ENCODE measurements at regions not wholly inside any gene's neighbourhood (a gene's known extent, or its start where the extent isn't known, plus 50 kb on each side); places are given as distances from the start of the nearest gene placed in this dataset.

- peak overlapping the region; percentile 72 for H3K4me3 Mint-ChIP-seq
- H3K27me3 Mint-ChIP-seq (ENCODE audit: low read depth in 2 of 2) = peaks cover 10 to 38% of the 10 kb centered on the region in 2 donors
- no peaks in the 10 kb centered on the region for H3K9me3 ChIP-seq (ENCODE audit: control insufficient read depth, insufficient read depth, low read length)
- H3K9me3 Mint-ChIP-seq = no peaks in the 10 kb centered on the region
- H3K27ac Mint-ChIP-seq = peak overlapping the region; percentile 83 to 88
- peaks cover 24% of the 10 kb centered on the region for H3K4me1 ChIP-seq (ENCODE audit: control insufficient read depth, insufficient read depth, low read length)
- H3K4me1 Mint-ChIP-seq = peaks cover 61 to 67% of the 10 kb centered on the region in 2 donors
- H3K4me3 ChIP-seq (ENCODE audit: low read length) = no peak overlapping the region
- peaks cover 22% of the 10 kb centered on the region for H3K27me3 ChIP-seq (ENCODE audit: control insufficient read depth, insufficient read depth, low read length)
- no peaks in the 10 kb centered on the region for H3K36me3 ChIP-seq (ENCODE audit: control insufficient read depth, insufficient read depth, low read length)
- TF ChIP-seq CTCF (IDR thresholded peaks at IDR 0.05) = no peak
- DNase-seq (peak in 1 of 2 donors; percentile 53), ATAC-seq (peak; percentile 72 to 85 (median 77))
- intact Hi-C loops (cut with micrococcal nuclease) = no loop called here
- no peaks in the 10 kb centered on the region for H3K36me3 Mint-ChIP-seq
- WGBS (ENCODE audit: insufficient coverage) = 26% methylated on average over 3 of the region's 3 CpGs
- H3K27ac ChIP-seq (ENCODE audit: low read length) = no peak overlapping the region
Observed at GRCh38 chr9:87276851-87277261, 220.8 kb upstream of the DAPK1 start.

GRCh38 chr9:87277346-87277745 lies 220.3 kb upstream of the DAPK1 start:
- Histone ChIP-seq H3K27ac (ENCODE audit: low read length) (no peak overlapping the region), H3K4me1 (ENCODE audit: control insufficient read depth, insufficient read depth, low read length) (peaks cover 24% of the 10 kb centered on the region), H3K36me3 (ENCODE audit: control insufficient read depth, insufficient read depth, low read length) (no peaks in the 10 kb centered on the region), H3K9me3 (ENCODE audit: control insufficient read depth, insufficient read depth, low read length) (no peaks in the 10 kb centered on the region), H3K4me3 (ENCODE audit: low read length) (no peak overlapping the region), H3K27me3 (ENCODE audit: control insufficient read depth, insufficient read depth, low read length) (peaks cover 22% of the 10 kb centered on the region)
- H3K36me3 Mint-ChIP-seq = no peaks in the 10 kb centered on the region
- H3K27me3 Mint-ChIP-seq (ENCODE audit: low read depth in 2 of 2) = peaks cover 8 to 34% of the 10 kb centered on the region in 2 donors
- no peak for DNase-seq
- 92% methylated on average over 1 of the region's 3 CpGs for WGBS (ENCODE audit: insufficient coverage)
- H3K9me3 Mint-ChIP-seq = no peaks in the 10 kb centered on the region
- H3K27ac Mint-ChIP-seq = peak overlapping the region; percentile 83 to 88
- peak in 1 of 3 donors; percentile 8 for ATAC-seq
- H3K4me1 Mint-ChIP-seq = peaks cover 56 to 62% of the 10 kb centered on the region in 2 donors
- no peak for TF ChIP-seq CTCF (IDR thresholded peaks at IDR 0.05)
- H3K4me3 Mint-ChIP-seq = peak overlapping the region; percentile 72
- intact Hi-C loops (cut with micrococcal nuclease) = no loop called here

GRCh38 chr9:87278971-87279733 lies 218.5 kb upstream of the DAPK1 start:
- H3K4me1 ChIP-seq (ENCODE audit: control insufficient read depth, insufficient read depth, low read length) = peaks cover 21% of the 10 kb centered on the region
- WGBS (ENCODE audit: insufficient coverage) = 85% methylated on average over 3 of the region's 3 CpGs
- no peaks in the 10 kb centered on the region for H3K36me3 ChIP-seq (ENCODE audit: control insufficient read depth, insufficient read depth, low read length)
- no peak overlapping the region for H3K27ac ChIP-seq (ENCODE audit: low read length)
- Mint-ChIP-seq H3K36me3 (no peaks in the 10 kb centered on the region), H3K4me1 (peaks cover 52 to 53% of the 10 kb centered on the region in 2 donors), H3K4me3 (peak overlapping the region; percentile 72), H3K27me3 (ENCODE audit: low read depth in 2 of 2) (peaks cover 14 to 40% of the 10 kb centered on the region in 2 donors), H3K9me3 (no peaks in the 10 kb centered on the region), H3K27ac (peak overlapping the region; percentile 41 to 43)
- no peak overlapping the region for H3K4me3 ChIP-seq (ENCODE audit: low read length)
- DNase-seq = no peak
- ATAC-seq = no peak
- intact Hi-C loops (cut with micrococcal nuclease) = no loop called here
- no peaks in the 10 kb centered on the region for H3K9me3 ChIP-seq (ENCODE audit: control insufficient read depth, insufficient read depth, low read length)
- no peak for TF ChIP-seq CTCF (IDR thresholded peaks at IDR 0.05)
- peaks cover 11% of the 10 kb centered on the region for H3K27me3 ChIP-seq (ENCODE audit: control insufficient read depth, insufficient read depth, low read length)
